Astrocyte of the spinal cord (primary cell): ENCODE measurements at regions not wholly inside any gene's neighbourhood (a gene's known extent, or its start where the extent isn't known, plus 50 kb on each side); places are given as distances from the start of the nearest gene placed in this dataset.
"Not testable (repeated sequence)": the region's sequence is repeated elsewhere in the genome, so short reads cannot be mapped to it uniquely, and the experiment has no call there.

Source experiments
- DNase-seq: peaks from one replicate; pipeline ENCODE4 v3.0.0; 2011; ENCODE audit warnings: low read depth, low spot score
- H3K4me3 ChIP-seq: 2 replicates; pipeline ENCODE4 v1.5.1; 2011; ENCODE audit warnings: low read depth, mild to moderate bottlenecking, low read length, moderate library complexity
- CTCF ChIP-seq: IDR thresholded peaks from 2 replicates; pipeline ENCODE4 v1.5.1; 2012; ENCODE audit warnings: low read depth, mild to moderate bottlenecking, low read length, inconsistent platforms
- in situ Hi-C: cut with HindIII; loops from 2 replicates; pipeline ENCODE4 v1.10.0; 2017; ENCODE audit warnings: low sequenced_read_pairs

GRCh38 chr14:42488965-42489364 is 882.3 kb downstream of the LRFN5 start:
- in situ Hi-C loops = no loop called here
- DNase-seq = peak; percentile 2
- no peak overlapping the region for H3K4me3 ChIP-seq
- no peak for TF ChIP-seq CTCF

GRCh38 chr14:42482345-42482971 is 875.8 kb downstream of the LRFN5 start:
- DNase-seq, in situ Hi-C loops, H3K4me3 ChIP-seq: not testable (repeated sequence)

- H3K4me3 ChIP-seq, in situ Hi-C loops, DNase-seq: not testable (repeated sequence)
Observed at GRCh38 chr14:42481714-42482113, 875.0 kb downstream of the LRFN5 start.

- H3K4me3 ChIP-seq = no peak overlapping the region
- DNase-seq = no peak
- no peak for TF ChIP-seq CTCF
- in situ Hi-C loops = no loop called here
Observed at GRCh38 chr14:42480255-42480654, 873.6 kb downstream of the LRFN5 start.

- no peak for DNase-seq
- no peak overlapping the region for H3K4me3 ChIP-seq
- no peak for TF ChIP-seq CTCF
- in situ Hi-C loops = no loop called here
Observed at GRCh38 chr14:42475289-42475688, 868.6 kb downstream of the LRFN5 start.

- in situ Hi-C loops = no loop called here
- no peak for TF ChIP-seq CTCF
- no peak for DNase-seq
- H3K4me3 ChIP-seq = no peak overlapping the region
Observed at GRCh38 chr14:42470427-42470719, 863.7 kb downstream of the LRFN5 start.

GRCh38 chr14:42469637-42470426 is 863.2 kb downstream of the LRFN5 start:
- no peak for TF ChIP-seq CTCF
- no peak overlapping the region for H3K4me3 ChIP-seq
- peak; percentile 1 for DNase-seq
- in situ Hi-C loops = no loop called here
